Esophagus squamous epithelium (tissue), 4 donors: ENCODE measurements at regions not wholly inside any gene's neighbourhood (a gene's known extent, or its start where the extent isn't known, plus 50 kb on each side); places are given as distances from the start of the nearest gene placed in this dataset.

Source experiments
- CTCF ChIP-seq, 6 experiments: fragments of 450-650 bp in 4 of 6; fragments of 200-600 bp in 2 of 6; sonication (generic) in 2 of 6; IDR thresholded peaks; one replicate each; pipeline ENCODE4 v1.5.1; 2016 to 2019; ENCODE audit warnings: antibody characterized with exemption in 6 of 6, mild to moderate bottlenecking in 4 of 6, moderate library complexity in 4 of 6
- POLR2A ChIP-seq, 4 donors: fragments of 450-650 bp; IDR thresholded peaks; one replicate each; pipeline ENCODE4 v1.6.1; 2017; ENCODE audit warnings: antibody characterized with exemption in 4 of 4, mild to moderate bottlenecking in 4 of 4, moderate library complexity in 3 of 4

- TF ChIP-seq CTCF (IDR thresholded peaks at IDR 0.05) (no peak), POLR2A (IDR thresholded peaks at IDR 0.05) (no peak)
Observed at GRCh38 chr12:17030338-17030737, 424.4 kb upstream of the LMO3 start.
